Stimulated activated CD4-positive, alpha-beta T cell treated with anti-CD3 and anti-CD28 coated beads, Interleukin-1b, Interleukin-23, amount 100 ng/mL, for 1 hour (primary cell): ENCODE measurements at regions not wholly inside any gene's neighbourhood (a gene's known extent, or its start where the extent isn't known, plus 50 kb on each side); places are given as distances from the start of the nearest gene placed in this dataset.
"Not testable (repeated sequence)": the region's sequence is repeated elsewhere in the genome, so short reads cannot be mapped to it uniquely, and the experiment has no call there.

Experiments used
- DNase-seq, 2 donors: peaks; one replicate each; pipeline ENCODE4 v3.0.0-alpha.2; 2020; ENCODE audit warnings: low read depth in 2 of 2

DNA sequence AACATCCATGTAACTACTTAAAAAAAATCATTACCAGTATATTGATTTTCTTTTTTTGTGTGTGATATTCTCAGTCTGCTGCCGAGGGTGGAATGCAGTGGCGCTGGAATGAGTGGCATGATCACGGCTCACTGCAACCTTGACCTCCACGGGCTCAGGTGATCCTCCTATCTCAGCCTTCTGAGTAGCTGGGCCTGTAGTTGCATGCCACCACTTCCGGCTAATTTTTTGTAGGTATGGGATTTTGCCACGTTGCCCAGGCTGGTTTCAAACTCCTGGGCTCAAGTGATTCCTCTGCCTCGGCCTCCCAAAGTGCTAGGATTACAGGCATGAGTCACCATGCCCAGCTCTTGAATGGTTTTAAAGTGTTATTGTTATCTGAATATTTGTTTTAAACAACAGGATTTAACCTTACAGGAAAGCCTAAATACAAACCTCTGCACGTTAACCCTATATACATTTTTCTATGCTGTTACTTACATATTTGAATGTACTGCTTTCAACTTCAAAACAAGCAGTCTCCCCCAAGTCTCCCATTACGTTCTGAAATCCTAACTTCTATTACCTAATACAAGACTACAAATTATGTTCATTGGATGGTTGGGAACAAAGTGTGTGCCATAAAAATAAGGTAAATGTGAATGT lies 61.7 kb downstream of the KPNA2 start:
- DNase-seq, result no peak

DNA sequence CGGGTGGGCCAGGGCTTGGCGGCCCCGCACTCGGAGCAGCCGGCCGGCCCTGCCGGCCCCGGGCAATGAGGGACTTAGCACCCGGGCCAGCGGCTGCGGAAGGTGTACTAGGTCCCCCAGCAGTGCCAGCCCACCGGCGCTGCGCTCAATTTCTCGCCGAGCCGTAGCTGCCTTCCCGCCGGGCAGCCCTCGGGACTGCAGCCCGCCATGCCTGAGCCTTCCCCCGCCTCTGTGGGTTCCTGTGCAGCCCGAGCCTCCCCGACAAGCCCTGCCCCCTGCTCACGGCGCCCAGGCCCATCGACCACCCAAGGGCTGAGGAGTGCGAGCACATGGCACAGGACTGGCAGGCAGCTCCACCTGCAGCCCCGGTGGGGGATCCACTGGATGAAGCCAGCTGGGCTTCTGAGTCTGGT lies 63.8 kb downstream of the KPNA2 start:
- DNase-seq, result not testable (repeated sequence)

DNA sequence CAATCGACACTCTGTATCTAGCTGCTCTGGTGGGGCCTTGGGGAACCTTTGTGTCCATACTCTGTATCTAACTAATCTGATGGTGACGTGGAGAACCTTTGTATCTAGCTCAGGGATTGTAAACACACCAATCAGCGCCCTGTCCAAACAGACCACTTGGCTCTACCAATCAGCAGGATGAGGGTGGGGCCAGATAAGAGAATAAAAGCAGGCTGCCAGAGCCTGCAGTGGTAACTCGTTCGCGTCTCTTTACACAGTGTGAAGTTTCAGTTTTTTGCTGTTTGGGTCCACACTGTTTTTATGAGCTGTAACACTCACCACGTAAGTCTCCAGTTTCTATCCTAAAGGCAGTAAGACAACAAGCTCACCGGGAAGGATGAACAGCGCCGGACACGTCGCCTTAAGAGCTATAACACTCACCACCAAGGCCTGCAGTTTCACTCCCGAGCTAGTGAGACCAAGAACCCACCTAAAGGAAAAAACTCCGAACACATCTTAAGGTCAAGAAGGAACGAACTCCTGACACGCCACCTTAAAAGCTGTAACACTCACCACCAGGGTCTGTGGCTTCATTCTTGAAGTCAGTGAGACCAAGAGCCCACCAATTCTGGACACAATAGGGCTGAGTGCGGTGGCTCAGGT lies 64.6 kb downstream of the KPNA2 start:
- no peak for DNase-seq

- peak; percentile 42 to 59 for DNase-seq
Observed at GRCh38 chr17:68101075-68101986, 65.8 kb downstream of the KPNA2 start.

- DNase-seq, result no peak
Observed at GRCh38 chr17:68101987-68102314, 66.4 kb downstream of the KPNA2 start.

- DNase-seq, result no peak
Observed at GRCh38 chr17:68102318-68102758, 66.8 kb downstream of the KPNA2 start.

DNA sequence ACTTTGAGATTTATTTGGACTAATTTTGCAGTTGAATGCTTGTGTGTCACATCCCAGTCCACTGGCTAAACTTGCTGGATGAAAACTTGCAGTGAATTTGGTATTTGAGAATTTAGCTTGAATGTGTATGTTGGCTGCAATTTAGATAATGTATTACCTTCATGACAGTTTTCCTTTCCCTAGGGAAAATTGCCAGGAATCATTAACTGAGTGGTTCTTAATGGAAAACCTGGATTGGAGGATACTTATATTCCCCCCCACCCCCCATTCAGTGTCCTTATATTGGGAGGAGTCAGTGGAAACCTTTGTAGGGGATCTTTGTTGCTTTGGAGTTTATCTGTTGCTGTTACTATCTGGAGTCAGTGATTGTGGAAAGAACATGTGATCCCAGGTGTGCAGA lies 67.6 kb downstream of the KPNA2 start:
- DNase-seq, result no peak

DNA sequence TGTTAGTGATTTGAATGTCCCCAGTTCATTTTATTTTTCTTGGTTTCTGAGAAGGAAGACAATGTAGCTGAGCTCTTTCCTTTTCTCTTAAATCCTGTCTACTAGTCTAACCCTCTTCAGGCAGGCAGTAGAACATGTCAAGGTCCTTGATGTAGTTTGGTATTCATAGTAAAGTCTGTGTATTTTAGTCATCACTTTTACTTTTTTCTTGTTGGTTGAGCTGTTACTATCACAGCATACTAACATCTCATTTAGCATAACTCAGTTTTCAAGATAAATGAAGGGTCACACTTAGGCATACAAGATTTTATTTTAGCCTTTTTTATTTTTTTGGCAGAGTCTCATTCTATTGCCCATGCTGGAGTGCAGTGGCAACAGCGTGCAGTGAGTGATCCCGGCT lies 70.5 kb downstream of the KPNA2 start:
- DNase-seq, result no peak

GRCh38 chr17:68107373-68107772 lies 71.8 kb downstream of the KPNA2 start:
- no peak for DNase-seq

DNA sequence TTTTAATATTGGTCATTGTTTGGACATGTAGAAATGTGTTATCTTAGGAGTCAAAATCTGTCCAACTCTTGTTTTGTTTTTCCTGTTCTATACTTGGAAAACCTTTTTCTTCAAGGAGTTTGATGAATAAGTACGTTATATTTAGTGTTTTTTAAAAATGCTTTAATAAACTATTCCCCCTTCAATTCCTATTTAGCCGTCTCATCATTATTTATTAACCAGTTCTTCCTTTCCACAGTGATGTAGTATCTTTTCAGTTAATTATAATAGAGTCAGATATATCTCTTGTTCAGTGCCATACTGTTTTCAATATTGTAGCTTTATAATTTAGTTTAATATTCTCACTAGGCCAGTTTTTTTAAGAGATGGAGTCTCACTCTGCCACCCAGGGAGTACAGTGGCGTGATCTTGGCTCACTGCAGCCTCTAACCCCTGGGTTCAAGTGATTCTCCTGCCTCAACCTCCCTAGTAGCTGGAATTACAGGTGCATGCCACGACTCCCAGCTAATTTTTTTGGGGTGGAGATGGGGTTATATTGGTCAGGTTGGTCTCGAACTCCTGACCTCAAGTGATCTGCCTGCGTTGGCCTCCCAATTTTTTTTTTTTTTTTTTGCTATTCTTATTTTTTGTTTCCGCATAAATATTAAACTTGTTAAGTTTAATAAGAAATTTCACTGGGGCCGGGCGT lies 72.9 kb downstream of the KPNA2 start:
- no peak for DNase-seq

DNA sequence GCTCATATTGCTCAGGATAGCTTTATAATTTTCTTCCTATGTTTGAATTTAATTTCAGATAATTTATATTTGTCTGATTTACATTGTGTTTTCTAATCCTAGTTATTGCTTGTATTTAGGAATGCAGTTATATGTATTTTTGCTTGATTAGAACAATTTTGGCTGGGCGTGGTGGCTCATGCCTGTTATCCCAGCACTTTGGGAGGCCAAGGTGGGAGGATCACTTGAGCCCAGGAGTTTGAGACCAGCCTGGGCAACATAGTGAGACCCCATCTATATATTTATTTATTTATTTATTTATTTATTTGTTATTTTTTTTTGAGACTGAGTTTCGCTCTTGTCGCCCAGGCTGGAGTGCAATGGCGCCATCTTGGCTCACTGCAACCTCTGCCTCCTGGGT lies 73.9 kb downstream of the KPNA2 start:
- DNase-seq, result not testable (repeated sequence)

DNA sequence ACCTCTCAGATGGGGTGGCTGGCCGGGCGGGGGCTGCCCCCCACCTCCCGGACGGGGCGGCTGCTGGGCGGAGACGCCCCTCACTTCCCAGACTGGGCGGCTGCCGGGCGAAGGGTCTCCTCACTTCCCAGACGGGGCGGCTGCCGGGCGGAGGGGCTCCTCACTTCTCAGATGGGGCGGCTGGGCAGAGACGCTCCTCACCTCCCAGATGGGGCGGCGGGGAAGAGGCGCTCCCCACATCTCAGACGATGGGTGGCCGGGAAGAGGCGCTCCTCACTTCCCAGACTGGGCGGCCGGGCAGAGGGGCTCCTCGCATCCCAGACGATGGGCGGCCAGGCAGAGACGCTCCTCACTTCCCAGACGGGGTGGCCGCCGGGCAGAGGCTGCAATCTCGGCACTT lies 80.7 kb downstream of the KPNA2 start:
- not testable (repeated sequence) for DNase-seq

- DNase-seq, result no peak
Observed at GRCh38 chr17:68122587-68122986, 87.1 kb downstream of the KPNA2 start.

- DNase-seq, result no peak
Observed at GRCh38 chr17:68125111-68125870, 89.8 kb downstream of the KPNA2 start.

DNA sequence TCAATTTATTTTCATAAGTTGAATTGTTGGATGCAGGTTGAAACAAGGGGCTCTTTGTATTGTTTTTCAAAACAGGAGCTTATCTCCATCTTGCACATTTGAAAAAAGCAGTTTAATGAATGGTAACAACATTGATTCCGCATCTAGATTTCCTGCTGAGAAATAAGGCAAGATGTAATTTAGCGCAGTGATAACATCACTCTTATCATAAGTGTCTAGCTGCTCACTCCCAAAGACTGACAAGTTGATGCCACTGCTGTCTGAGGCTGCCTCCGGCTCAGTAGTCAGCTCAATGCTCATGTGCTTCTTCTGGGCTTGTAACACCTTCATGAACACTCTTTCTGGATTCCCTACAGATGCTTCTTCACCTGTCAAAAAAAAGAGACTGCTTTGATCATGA lies 92.4 kb downstream of the KPNA2 start:
- no peak for DNase-seq

- DNase-seq, result no peak
Observed at GRCh38 chr17:68131456-68131855, 95.9 kb downstream of the KPNA2 start.

DNA sequence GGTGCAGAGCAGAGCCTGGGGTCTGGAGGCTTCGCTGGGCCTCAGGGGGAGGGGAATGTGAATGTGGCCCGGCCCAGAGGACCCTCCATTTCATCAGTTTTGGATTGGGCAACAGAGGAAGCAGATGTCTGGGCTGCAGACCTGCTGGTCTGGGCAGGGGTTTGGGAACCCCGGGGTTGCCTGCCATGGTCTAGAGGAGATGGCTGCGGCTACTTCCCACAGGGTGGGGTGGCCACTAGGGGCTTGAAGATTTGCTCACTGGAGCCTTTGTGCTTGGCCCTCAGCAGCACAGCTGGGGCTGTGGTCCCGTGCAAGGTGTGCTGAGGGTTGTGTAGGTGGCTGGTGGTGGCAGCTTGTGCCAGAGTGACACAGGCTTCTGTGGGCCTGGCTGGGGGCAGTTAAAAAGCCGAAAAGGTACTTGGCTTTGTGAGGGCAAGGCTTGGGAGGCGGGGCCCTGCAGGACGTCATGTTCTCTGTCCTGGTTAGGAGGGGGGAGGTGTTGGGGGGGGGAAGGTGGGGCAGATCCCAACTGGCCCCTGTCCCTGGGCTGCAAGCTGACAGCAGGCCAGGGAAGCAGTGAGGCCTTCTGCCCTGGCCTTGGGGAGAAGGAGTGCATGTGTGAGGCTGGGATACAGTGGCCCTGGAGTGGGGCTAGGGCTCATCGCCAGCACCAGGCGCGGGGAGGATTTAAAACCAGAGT lies 98.0 kb downstream of the KPNA2 start:
- no peak for DNase-seq

DNA sequence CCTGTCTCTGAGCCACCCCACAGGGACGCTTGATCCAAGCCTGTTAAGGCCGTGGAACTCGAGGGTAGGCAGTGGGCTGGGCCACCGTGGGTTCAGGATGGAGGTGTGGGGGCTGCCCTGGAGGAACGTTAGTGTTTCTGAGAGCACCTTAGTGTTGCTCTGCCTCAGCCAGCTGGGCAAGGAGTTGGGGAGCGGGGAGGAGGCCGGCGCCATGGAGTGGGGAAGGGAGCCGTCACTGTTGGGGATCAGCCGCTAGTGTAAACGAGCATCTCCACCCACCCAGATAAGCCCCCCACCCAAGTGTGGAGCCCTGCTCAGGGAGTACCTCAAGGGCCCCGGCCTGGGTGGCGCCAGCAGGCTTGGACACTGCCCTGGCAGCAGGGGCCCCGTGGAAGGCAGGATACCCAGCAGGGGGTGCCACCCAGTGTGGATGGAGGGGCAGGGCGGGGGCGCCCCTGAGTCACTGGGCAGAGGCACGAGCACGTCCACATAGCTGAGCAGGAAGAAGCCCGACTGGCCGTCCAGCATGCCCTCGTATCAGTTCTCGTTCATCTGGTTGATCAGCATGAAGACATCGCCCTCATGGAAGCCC lies 98.6 kb downstream of the KPNA2 start:
- no peak for DNase-seq

GRCh38 chr17:68134731-68135130 lies 99.2 kb downstream of the KPNA2 start:
- no peak for DNase-seq

DNA sequence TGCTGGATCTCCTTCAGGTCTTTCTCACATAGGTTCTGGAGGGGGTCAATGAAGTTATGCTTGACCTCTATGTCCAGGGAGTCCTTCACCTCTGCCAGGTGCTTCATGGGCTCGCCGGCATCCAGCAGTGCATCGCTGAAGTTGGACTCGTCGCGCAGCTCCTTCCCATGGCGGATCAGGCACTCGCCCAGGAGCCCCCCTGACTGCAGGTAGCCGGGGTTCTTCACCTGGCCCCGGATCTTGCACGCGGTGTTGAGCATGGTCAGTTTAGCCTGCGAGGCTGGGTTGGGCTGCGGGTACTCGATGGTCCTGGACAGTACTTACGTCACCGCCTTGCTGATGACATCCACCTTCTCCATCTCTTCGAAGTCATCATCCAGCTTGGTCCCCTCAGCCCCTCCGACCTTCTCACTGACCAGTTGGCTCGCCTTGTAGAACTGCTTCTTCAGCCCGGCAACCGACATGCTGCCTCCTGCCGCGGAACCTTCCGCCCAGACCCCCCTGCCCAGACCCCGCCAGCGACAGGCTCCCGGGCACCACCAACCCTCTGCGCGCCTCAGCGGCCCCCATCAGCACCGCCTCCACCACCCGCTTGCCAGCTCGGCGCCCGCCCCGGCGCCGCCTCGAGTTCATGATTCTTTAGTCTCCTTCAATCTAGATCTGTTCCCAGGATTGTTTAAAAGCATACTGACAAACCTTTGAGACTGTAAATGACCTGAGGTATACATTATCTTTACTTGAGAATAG lies 99.8 kb downstream of the KPNA2 start:
- no peak for DNase-seq
